Forelimb muscle (tissue), 1 donor: ENCODE measurements at regions not wholly inside any gene's neighbourhood (a gene's known extent, or its start where the extent isn't known, plus 50 kb on each side); places are given as distances from the start of the nearest gene placed in this dataset.
"Not testable (repeated sequence)": the region's sequence is repeated elsewhere in the genome, so short reads cannot be mapped to it uniquely, and the experiment has no call there.

ENCODE experiments used
- DNase-seq: peaks from one replicate; pipeline ENCODE4 v3.0.0-alpha.2; 2013; ENCODE audit warnings: low read depth

- DNase-seq = not testable (repeated sequence)
Observed at GRCh38 chr1:99444211-99444927, 180.1 kb downstream of the PLPPR4 start.

DNA sequence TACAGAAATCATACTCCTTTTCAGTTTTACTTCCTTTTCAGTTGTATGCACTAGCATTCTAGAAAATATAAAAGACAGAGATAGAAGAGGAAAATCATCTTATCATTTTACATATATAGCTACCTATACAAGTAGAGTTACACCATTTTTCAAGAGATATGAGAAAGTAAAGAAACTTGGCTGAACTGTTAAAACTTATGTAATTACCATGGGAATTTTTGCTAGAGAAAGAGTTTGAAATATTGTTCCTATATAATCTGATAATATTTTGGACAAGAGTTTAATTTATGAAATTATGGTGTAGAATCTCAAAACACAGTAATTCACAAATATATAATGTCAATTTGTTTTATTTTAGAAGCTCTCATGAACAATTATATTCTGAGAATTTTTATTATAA lies 180.8 kb downstream of the PLPPR4 start:
- no peak for DNase-seq

DNA sequence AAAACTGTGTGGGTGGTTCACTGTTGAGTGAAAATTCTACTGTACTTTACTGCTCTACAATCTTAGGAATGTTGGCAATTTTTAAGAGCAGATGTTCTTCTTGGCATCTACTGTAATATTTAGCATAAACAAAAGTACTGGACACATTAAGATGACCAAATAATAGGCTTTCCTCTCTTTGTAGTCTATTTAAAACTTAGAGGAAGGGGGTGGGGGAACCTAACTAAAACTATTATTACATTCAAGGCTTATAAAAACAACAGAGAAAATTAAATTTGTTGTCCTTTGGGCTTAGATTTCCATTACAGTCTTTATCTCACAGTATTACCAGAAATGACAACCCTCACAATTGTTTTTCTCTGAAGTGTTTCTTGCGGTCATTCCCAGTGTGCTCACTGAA lies 181.2 kb downstream of the PLPPR4 start:
- peak; percentile 87 for DNase-seq

GRCh38 chr1:99447721-99448120 lies 183.4 kb downstream of the PLPPR4 start:
- DNase-seq = no peak

GRCh38 chr1:99455760-99456159 lies 190.2 kb upstream of the PALMD start:
- DNase-seq = no peak

- no peak for DNase-seq
Observed at GRCh38 chr1:99456536-99456935, 189.4 kb upstream of the PALMD start.

- no peak for DNase-seq
Observed at GRCh38 chr1:99457381-99458165, 188.3 kb upstream of the PALMD start.

DNA sequence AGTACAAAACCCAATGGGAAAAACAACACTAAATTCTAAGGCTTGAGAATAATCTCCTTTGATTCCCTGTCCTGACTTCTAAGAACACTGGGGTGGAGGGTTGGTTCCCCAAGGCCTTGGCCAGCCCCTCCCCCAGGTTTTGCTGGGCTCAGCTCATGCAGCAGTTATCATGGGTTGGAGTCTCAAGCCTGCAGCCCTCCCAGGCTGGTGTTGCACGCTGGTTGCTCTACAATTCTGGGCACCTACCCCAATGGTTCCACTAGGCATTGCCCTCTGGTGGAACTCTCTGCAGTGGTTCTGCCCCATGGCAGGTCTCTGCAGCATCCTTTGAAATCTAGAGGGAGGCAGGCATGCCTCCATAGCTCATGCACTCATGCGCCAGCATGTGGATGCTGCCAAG lies 184.4 kb upstream of the PALMD start:
- no peak for DNase-seq

GRCh38 chr1:99464738-99465137 lies 181.2 kb upstream of the PALMD start:
- no peak for DNase-seq

GRCh38 chr1:99465176-99465900 lies 180.6 kb upstream of the PALMD start:
- no peak for DNase-seq

- no peak for DNase-seq
Observed at GRCh38 chr1:99467645-99468044, 178.3 kb upstream of the PALMD start.

DNA sequence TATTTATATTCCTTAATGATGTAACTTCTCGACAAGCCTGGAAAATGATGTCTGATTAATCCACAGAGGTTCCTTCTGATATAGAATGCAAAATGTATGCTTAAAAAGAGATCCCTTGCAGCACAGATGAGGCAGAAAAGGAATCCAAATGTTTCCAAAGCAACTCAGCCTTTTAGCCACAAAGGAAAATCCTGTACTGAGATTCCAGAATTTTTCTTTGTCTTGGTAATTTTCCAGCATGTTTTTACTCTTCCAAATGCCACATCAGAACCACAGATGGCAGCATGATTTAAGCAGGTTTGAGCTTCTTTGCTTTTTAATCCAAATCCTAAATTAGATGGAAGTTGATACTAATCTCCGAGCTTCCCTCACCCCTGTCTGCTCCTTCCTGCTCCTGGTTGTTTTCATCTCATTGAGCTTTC lies 176.4 kb upstream of the PALMD start:
- DNase-seq = no peak

GRCh38 chr1:99472893-99473292 lies 173.0 kb upstream of the PALMD start:
- no peak for DNase-seq

DNA sequence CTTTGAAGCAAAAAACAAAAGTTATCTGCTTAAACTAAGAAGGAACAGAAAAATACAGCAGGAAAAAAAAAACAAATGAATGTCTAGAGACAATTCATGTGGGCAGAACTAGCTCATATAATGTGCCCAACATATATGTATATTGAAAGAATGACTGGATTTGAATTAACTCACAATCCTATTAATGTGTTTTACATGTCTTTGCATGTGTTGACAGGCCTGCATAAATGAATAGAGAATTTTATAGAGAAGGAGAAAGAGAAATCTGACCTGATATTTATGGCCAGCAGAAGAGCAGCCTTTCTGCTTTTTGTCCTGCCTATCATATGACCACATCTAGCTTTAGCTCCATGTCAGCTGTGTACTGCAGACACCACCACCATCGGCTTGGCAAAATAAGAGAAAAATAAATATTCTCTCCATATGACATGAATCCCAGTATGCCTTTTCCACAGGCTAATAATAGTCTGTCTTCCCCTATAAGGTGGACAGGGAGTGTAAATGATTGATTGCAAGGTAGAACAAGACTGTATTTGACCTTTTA lies 171.5 kb upstream of the PALMD start:
- DNase-seq = no peak

GRCh38 chr1:99476058-99476457 lies 169.9 kb upstream of the PALMD start:
- no peak for DNase-seq

GRCh38 chr1:99481391-99481996 lies 164.4 kb upstream of the PALMD start:
- DNase-seq = peak; percentile 61

- no peak for DNase-seq
Observed at GRCh38 chr1:99482286-99482685, 163.6 kb upstream of the PALMD start.

- DNase-seq = no peak
Observed at GRCh38 chr1:99482750-99483149, 163.2 kb upstream of the PALMD start.

DNA sequence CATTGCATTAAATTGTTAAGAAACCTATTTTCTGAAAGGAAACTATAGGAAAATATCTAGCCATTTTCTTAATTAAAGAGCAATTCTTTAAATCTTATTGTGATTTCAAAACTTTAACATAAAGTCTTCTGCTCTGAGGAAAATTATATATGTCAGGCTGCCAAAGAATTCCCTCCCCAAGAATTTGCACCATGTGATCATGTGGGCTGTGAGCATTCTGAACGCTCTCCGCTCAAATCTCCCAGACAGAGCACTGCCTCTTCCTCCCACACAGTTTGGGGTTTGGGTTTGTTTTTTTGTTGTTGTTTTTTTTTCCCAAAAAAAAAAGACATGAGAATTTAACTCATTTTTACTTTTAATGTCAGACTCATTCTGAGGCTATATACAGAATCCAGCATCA lies 155.9 kb upstream of the PALMD start:
- no peak for DNase-seq

DNA sequence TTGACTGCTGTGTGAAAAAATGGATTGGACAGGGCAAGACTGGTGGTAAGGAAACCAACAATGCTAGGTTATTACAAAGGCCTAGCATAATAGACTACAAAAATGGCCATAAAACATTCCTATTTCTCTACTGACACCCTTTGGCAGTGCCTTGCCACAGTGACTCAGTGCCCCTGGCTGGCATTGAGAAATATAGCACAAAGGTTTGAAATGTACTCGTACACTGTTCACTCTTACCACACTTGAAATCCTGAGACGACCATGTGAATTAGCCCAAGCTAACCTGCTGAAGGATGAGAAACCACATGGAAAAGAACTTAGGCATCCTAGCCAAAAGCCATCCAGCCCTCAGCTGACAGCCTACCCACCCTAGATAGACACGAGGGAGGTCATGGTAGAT lies 149.8 kb upstream of the PALMD start:
- DNase-seq = no peak

DNA sequence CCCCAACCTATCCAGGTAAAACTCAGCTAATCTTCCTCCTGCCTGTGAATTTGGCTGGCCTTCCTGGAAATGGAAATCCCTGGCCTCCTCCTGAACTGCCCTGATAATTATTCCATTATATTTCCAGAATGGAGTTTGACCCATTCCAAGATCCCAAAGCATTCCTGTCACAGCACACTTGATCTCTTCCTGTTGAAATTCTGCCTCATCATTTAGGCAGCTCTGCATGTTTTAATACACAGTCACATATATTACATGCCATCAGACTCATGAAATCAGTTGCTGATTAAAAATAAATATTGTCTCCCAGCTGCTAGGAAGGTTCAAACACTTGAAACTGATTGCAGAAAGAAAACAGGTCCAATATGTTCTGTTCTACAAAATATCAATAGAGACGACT lies 148.2 kb upstream of the PALMD start:
- no peak for DNase-seq

- DNase-seq = no peak
Observed at GRCh38 chr1:99500541-99500940, 145.4 kb upstream of the PALMD start.
